ENCODE measurements at regions not wholly inside any gene's neighbourhood (a gene's known extent, or its start where the extent isn't known, plus 50 kb on each side); places are given as distances from the start of the nearest gene placed in this dataset.

DNA sequence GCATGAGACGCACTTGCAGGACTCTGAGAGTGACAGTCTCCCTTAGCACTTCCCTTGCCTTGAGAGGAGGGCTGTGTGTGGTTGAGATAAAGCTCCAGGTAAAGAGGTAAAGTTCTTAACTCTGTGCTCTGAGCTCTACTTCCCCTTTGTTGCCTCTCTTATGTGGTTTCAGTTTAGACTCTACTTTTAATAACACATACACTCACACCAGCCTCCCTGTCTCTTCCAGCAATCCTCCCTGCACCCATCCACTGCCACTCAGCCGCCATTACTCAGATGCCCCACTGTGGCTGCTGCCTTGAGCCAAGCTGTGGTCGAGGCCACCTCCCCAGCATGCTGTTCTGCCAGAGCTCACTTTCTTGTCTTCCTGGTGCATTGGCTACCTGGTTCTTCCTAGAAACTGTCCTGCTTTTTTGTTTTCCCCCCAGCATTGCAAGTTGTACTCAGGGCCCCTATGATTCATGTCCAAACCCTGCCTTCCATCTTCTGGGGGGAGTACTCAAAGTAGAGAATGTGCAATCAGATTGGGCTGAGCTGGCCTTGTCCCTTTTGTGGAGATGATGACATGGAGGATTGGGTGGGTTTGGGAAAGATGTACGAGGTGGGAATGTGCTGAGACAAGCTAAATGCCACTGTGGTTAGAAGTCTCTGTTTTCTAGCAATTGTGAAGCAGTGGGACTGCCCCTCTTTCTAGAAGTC is 115.5 kb upstream of the PARP11 start (continued):
- TF ChIP-seq NR2C1 (IDR thresholded peaks at IDR 0.05) (no peak), IKZF2 (IDR thresholded peaks at IDR 0.05) (peak in 1 of 2 experiments; percentile 40; a peak in 1 of 4 replicates), SREBF2 (IDR thresholded peaks at IDR 0.05; ENCODE audit: low read length) (no peak), YY1 (IDR thresholded peaks at IDR 0.05; ENCODE audit: low read depth, low read length) (peak; percentile 54; the same call in 1 of the 2 replicates), FOS (IDR thresholded peaks at IDR 0.05; ENCODE audit: borderline replicate concordance, extremely low read depth, insufficient read length) (no peak)
- TF ChIP-seq, protein P1, sequence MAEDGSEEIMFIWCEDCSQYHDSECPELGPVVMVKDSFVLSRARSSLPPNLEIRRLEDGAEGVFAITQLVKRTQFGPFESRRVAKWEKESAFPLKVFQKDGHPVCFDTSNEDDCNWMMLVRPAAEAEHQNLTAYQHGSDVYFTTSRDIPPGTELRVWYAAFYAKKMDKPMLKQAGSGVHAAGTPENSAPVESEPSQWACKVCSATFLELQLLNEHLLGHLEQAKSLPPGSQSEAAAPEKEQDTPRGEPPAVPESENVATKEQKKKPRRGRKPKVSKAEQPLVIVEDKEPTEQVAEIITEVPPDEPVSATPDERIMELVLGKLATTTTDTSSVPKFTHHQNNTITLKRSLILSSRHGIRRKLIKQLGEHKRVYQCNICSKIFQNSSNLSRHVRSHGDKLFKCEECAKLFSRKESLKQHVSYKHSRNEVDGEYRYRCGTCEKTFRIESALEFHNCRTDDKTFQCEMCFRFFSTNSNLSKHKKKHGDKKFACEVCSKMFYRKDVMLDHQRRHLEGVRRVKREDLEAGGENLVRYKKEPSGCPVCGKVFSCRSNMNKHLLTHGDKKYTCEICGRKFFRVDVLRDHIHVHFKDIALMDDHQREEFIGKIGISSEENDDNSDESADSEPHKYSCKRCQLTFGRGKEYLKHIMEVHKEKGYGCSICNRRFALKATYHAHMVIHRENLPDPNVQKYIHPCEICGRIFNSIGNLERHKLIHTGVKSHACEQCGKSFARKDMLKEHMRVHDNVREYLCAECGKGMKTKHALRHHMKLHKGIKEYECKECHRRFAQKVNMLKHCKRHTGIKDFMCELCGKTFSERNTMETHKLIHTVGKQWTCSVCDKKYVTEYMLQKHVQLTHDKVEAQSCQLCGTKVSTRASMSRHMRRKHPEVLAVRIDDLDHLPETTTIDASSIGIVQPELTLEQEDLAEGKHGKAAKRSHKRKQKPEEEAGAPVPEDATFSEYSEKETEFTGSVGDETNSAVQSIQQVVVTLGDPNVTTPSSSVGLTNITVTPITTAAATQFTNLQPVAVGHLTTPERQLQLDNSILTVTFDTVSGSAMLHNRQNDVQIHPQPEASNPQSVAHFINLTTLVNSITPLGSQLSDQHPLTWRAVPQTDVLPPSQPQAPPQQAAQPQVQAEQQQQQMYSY (CRISPR knock-in tag; IDR thresholded peaks at IDR 0.05): no peak
- TF ChIP-seq, protein P2, sequence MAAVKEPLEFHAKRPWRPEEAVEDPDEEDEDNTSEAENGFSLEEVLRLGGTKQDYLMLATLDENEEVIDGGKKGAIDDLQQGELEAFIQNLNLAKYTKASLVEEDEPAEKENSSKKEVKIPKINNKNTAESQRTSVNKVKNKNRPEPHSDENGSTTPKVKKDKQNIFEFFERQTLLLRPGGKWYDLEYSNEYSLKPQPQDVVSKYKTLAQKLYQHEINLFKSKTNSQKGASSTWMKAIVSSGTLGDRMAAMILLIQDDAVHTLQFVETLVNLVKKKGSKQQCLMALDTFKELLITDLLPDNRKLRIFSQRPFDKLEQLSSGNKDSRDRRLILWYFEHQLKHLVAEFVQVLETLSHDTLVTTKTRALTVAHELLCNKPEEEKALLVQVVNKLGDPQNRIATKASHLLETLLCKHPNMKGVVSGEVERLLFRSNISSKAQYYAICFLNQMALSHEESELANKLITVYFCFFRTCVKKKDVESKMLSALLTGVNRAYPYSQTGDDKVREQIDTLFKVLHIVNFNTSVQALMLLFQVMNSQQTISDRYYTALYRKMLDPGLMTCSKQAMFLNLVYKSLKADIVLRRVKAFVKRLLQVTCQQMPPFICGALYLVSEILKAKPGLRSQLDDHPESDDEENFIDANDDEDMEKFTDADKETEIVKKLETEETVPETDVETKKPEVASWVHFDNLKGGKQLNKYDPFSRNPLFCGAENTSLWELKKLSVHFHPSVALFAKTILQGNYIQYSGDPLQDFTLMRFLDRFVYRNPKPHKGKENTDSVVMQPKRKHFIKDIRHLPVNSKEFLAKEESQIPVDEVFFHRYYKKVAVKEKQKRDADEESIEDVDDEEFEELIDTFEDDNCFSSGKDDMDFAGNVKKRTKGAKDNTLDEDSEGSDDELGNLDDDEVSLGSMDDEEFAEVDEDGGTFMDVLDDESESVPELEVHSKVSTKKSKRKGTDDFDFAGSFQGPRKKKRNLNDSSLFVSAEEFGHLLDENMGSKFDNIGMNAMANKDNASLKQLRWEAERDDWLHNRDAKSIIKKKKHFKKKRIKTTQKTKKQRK (IDR thresholded peaks at IDR 0.05; ENCODE audit: low read depth, low read length): no peak
- TF ChIP-seq, protein P3, sequence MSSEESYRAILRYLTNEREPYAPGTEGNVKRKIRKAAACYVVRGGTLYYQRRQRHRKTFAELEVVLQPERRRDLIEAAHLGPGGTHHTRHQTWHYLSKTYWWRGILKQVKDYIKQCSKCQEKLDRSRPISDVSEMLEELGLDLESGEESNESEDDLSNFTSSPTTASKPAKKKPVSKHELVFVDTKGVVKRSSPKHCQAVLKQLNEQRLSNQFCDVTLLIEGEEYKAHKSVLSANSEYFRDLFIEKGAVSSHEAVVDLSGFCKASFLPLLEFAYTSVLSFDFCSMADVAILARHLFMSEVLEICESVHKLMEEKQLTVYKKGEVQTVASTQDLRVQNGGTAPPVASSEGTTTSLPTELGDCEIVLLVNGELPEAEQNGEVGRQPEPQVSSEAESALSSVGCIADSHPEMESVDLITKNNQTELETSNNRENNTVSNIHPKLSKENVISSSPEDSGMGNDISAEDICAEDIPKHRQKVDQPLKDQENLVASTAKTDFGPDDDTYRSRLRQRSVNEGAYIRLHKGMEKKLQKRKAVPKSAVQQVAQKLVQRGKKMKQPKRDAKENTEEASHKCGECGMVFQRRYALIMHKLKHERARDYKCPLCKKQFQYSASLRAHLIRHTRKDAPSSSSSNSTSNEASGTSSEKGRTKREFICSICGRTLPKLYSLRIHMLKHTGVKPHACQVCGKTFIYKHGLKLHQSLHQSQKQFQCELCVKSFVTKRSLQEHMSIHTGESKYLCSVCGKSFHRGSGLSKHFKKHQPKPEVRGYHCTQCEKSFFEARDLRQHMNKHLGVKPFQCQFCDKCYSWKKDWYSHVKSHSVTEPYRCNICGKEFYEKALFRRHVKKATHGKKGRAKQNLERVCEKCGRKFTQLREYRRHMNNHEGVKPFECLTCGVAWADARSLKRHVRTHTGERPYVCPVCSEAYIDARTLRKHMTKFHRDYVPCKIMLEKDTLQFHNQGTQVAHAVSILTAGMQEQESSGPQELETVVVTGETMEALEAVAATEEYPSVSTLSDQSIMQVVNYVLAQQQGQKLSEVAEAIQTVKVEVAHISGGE (CRISPR knock-in tag; IDR thresholded peaks at IDR 0.05): no peak
